HG03135 (cell line): ENCODE measurements at regions not wholly inside any gene's neighbourhood (a gene's known extent, or its start where the extent isn't known, plus 50 kb on each side); places are given as distances from the start of the nearest gene placed in this dataset.
"Not testable (repeated sequence)": the region's sequence is repeated elsewhere in the genome, so short reads cannot be mapped to it uniquely, and the experiment has no call there.

Experiments used
- ATAC-seq: cut with Tn5 transposase; IDR thresholded peaks from one replicate; pipeline ENCODE4 v1.9.1; 2021; ENCODE audit warnings: mild to moderate bottlenecking, moderate library complexity; ENCODE audit not compliant: unreplicated experiment

DNA sequence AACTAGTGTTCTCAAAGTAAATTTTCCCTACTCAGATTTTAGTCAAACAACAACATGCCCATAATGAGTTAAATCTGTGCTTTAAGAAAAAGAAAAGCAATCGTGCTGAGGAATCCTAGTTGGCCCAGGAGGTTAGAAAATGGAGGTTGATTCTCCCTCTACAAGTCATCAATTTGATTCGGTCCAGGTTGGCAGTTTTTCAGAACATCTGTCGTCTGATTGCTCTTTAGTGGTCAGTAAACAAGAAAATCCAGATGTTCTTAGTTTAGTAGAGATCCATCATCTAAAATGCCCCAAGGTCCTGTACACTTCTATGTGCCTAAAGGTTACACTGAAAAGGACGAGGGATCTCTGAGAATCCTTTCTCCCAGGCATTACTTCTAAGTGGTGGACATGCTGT is 659.2 kb downstream of the MTRR start:
- no peak for ATAC-seq

DNA sequence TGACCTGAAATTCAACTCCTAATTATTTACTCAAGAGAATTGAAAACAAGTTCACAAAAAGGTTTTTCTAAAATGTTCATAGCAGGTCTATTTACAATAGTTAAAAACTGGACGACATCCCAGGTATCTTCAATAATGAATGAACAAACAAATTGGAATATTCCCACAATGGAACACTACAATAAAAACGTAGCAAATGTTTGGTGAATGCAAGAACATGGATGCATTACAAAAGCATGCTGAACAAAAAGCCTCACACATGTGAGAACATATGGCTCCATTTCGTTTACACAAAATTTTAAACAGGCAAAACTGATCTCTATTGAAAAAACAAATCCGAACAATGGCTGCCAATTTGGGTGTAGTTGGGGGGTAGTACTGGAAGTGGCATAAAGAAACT is 669.9 kb downstream of the MTRR start:
- no peak for ATAC-seq

GRCh38 chr5:8540317-8540716 is 671.4 kb downstream of the MTRR start:
- no peak for ATAC-seq

- ATAC-seq, result no peak
These were observed 682.0 kb downstream of the MTRR start for GRCh38 chr5:8550921-8551320.

- no peak for ATAC-seq
These were observed 684.4 kb downstream of the MTRR start for GRCh38 chr5:8553364-8553763.

DNA sequence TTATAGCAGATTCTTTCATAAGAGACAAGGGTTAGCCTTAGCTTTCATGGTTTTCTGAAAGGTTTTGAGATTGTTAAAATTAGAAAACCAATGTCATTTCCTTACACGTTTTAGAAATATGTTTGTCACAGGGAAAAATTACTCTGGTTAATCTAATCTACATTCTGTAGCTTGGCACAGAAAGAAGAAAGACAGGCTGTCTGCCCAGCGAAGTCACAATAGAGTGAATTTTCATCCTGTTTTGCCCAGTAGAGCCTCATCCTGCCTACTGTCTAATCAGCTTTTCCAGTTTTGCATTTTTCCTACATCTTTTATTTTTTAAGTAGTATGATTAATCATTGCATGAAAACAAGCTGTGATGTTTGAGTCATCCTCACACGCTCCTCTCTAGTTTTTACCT is 688.8 kb downstream of the MTRR start:
- no peak for ATAC-seq

DNA sequence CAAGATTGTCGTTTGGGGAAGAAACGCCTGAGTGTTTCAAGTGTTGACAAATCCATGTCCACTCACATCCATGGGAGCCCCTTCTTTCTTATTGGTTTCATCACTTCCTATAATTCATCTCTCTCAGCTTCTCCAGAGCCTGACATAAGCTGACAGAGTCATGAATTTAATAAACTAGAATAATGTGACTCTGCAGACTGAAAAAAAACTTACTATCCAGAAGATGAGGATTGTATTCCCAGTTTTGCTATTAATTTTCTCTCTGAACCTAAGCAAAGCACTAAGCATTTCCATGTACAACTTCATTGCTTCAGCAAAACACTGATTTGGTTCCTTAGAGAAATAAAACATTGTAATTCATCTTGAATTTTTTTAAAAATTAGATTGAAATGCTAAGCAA is 691.8 kb downstream of the MTRR start:
- no peak for ATAC-seq

- ATAC-seq, result no peak
These were observed 692.4 kb downstream of the MTRR start for GRCh38 chr5:8561224-8561840.

DNA sequence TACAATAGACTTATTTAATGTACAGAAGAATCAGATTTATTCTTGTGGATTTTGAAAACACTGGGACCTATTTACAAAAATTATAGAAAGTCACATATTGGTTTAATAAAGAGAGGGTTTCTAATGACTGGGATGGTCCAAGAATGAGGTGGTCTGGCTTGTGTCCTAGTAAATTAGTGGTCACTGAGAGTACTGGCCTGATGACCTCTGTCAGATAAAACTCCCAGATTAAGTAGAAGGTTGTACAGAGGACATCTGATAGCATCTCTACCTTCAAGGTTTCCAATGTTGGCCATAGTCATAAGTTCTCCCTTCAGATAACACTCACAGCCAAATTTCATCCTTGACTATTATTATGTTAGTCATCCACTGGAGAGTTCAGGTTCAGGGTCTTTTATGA is 692.9 kb downstream of the MTRR start:
- no peak for ATAC-seq

GRCh38 chr5:8563540-8563939 is 694.6 kb downstream of the MTRR start:
- ATAC-seq, result not testable (repeated sequence)

DNA sequence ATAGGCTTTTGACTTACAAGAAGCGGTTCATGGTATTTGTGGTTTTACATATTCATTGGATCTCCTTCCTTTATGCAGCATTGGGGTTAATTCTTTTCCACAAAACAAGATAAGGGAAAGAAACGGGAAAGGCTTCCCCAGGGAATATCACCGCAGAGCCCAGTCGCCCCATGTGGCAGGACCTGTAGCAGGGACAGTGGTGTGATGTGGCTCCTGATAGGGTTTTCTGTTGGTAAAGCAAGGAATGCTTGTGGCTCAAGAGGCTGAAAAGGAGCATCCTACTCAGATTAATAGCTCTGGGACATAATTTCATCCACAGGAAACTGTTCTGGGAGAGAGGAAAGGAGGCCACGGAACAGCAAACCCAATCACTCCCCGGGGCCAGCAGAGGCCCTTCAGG is 699.9 kb downstream of the MTRR start:
- ATAC-seq, result no peak

GRCh38 chr5:8570528-8570927 is 701.6 kb downstream of the MTRR start:
- ATAC-seq, result no peak

GRCh38 chr5:8576178-8576577 is 707.2 kb downstream of the MTRR start:
- no peak for ATAC-seq

- ATAC-seq, result peak; percentile 67
These were observed 708.8 kb downstream of the MTRR start for GRCh38 chr5:8577792-8578191.

DNA sequence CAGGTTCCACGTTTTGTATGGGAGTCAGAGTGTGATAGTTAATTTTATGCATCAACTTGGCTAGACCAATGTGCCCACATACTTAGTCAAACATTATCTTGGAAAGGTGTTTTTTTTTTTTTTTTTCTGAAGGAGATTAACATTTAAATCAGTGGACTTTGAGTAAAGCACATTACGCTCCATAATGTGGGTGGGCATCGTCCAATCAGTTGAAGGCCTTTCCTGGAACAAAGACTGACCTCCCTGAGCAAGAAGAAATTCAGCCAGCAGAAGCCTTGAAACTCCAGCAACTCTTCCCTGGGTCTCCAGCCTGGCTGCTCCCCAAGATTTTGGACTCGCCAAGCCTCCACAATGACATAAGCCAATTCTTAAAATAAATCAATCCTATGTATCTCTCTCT is 711.4 kb downstream of the MTRR start:
- ATAC-seq, result no peak

DNA sequence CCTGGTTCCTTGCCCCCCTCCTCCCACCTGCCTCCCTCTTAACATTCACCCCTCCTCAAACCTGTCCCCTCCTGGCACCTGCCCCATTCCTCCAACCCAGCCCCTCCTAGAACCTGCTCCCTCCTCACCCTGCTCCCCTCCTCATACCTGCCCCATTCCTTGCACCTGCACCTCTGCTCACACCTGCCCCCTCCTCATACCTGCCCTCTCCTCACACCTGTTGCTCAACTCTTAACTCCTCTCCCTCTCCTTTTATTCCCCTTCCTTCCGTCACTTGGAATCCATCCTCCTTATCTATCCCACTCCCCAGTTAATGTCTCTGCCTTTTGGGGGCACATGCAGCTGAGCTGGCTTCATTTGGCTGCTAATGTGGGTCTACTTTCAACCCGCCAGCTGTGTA is 712.1 kb downstream of the MTRR start:
- ATAC-seq, result no peak

DNA sequence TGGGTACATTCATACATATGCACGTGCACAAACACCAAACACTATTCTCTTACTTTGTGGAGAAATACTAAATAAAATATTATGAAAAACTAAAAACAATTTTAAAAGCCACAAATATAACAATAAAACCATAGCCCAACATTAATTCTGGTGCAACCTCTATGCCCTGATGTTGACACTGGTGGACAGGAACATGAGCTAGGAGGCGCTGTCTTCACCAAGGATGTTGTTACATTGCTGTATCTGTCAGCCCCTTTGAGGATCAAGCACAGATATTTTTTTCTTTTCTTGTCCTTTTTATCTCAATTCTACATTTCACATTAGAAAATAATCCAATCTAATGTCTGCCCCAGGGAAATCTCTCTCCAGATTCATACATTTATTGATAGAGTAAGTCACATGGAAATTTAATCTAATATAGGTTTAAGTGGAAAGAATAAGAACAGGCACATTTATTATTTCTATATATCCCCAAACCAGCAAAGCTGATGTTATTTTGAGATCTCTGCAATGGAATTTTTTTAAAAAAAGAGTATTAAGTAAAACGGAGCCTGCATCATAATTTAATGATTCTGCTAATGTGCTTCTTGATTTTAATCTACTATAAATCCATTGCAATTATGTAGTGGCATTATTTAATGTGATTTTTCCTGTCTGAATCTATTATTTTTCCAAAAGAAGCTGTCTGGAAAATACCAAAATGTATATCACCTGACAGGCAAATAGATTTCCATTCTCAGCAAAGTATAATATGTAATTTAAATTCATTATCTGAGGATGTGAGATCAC is 716.5 kb downstream of the MTRR start:
- no peak for ATAC-seq

- no peak for ATAC-seq
These were observed 722.0 kb downstream of the MTRR start for GRCh38 chr5:8590959-8591358.

- ATAC-seq, result no peak
These were observed 729.4 kb downstream of the MTRR start for GRCh38 chr5:8598356-8598755.

DNA sequence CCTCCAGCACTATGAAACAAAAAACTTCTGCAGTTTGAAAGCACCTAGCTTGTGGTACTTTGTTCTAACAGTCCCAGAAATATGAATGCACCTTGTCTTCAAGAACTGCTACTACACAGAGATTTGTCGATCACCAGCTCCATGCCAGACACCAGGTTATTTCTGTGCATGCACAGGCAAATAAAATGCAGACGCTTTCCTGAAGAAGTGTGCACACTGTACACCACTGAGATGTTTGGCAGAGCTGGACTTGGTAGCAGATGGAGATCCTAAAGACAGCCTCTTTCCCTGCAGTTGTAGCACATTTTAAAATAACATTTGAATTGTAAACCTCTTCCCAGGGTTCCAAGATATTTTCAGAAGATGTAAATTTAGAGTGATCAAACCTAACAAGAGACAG is 730.0 kb downstream of the MTRR start:
- no peak for ATAC-seq

GRCh38 chr5:8600843-8601242 is 731.9 kb downstream of the MTRR start:
- ATAC-seq, result no peak

- ATAC-seq, result no peak
These were observed 732.9 kb downstream of the MTRR start for GRCh38 chr5:8601831-8602354.

- no peak for ATAC-seq
These were observed 737.3 kb downstream of the MTRR start for GRCh38 chr5:8606231-8606630.
